ENCODE measurements at regions not wholly inside any gene's neighbourhood (a gene's known extent, or its start where the extent isn't known, plus 50 kb on each side); places are given as distances from the start of the nearest gene placed in this dataset.

GRCh38 chr16:86377251-86378022 is 132.9 kb upstream of the FOXF1 start:
- no peak for DNase-seq

GRCh38 chr16:86378128-86378527 is 132.2 kb upstream of the FOXF1 start:
- DNase-seq, result no peak

- no peak for DNase-seq
Measured at GRCh38 chr16:86378831-86379504, 131.4 kb upstream of the FOXF1 start.

GRCh38 chr16:86379505-86379846 is 130.9 kb upstream of the FOXF1 start:
- DNase-seq, result no peak

- DNase-seq, result no peak
Measured at GRCh38 chr16:86380030-86380429, 130.3 kb upstream of the FOXF1 start.

- DNase-seq, result no peak
Measured at GRCh38 chr16:86381491-86381890, 128.8 kb upstream of the FOXF1 start.

- DNase-seq, result no peak
Measured at GRCh38 chr16:86382067-86382773, 128.1 kb upstream of the FOXF1 start.

GRCh38 chr16:86382774-86383407 is 127.4 kb upstream of the FOXF1 start:
- no peak for DNase-seq

- no peak for DNase-seq
Measured at GRCh38 chr16:86383488-86384262, 126.7 kb upstream of the FOXF1 start.

GRCh38 chr16:86384263-86384649 is 126.1 kb upstream of the FOXF1 start:
- no peak for DNase-seq

- DNase-seq, result no peak
Measured at GRCh38 chr16:86384980-86385379, 125.3 kb upstream of the FOXF1 start.

GRCh38 chr16:86387468-86388440 is 122.6 kb upstream of the FOXF1 start:
- no peak for DNase-seq

- DNase-seq, result no peak
Measured at GRCh38 chr16:86388976-86389375, 121.4 kb upstream of the FOXF1 start.

- no peak for DNase-seq
Measured at GRCh38 chr16:86389566-86390328, 120.6 kb upstream of the FOXF1 start.

GRCh38 chr16:86390335-86390734 is 120.0 kb upstream of the FOXF1 start:
- no peak for DNase-seq

- no peak for DNase-seq
Measured at GRCh38 chr16:86391486-86391885, 118.8 kb upstream of the FOXF1 start.

- no peak for DNase-seq
Measured at GRCh38 chr16:86391984-86392383, 118.3 kb upstream of the FOXF1 start.

GRCh38 chr16:86392436-86393152 is 117.7 kb upstream of the FOXF1 start:
- no peak for DNase-seq

- DNase-seq, result no peak
Measured at GRCh38 chr16:86393907-86394626, 116.3 kb upstream of the FOXF1 start.
